SK-N-SH (cell line): ENCODE measurements at regions not wholly inside any gene's neighbourhood (a gene's known extent, or its start where the extent isn't known, plus 50 kb on each side); places are given as distances from the start of the nearest gene placed in this dataset.

Experiments
- CTCF ChIA-PET: fragments of 300-600, 350-600 bp; formaldehyde crosslinking; extraction: SDS; loops from one replicate; lab custom pipeline; 2021; lab: Yijun Ruan, JAX
- POLR2A ChIA-PET: fragments of 350-600 bp; sonication (Branson Sonifier 250); formaldehyde crosslinking; extraction: SDS; loops from one replicate; lab custom pipeline; 2020; ENCODE audit warnings: antibody characterized with exemption, inconsistent platforms; lab: Yijun Ruan, JAX
- DNase-seq: peaks from one replicate; pipeline ENCODE4 v3.0.0; 2012
- H2AFZ ChIP-seq: fragments of 200-600 bp; sonication (generic); 2 replicates; pipeline ENCODE4 v1.8.1; 2016; ENCODE audit warnings: antibody characterized with exemption, mild to moderate bottlenecking, low read depth
- H3F3A ChIP-seq: fragments of 200-600 bp; sonication (generic); replicated peaks from 2 replicates; pipeline ENCODE3; 2016; ENCODE audit warnings: antibody characterized with exemption, mild to moderate bottlenecking; ENCODE audit not compliant: insufficient read depth
- H3K27ac ChIP-seq, 2 experiments: fragments of 200-500 bp in 1 of 2; fragments of 200-600 bp in 1 of 2; sonication (Bioruptor generic) in 1 of 2; sonication (generic), shearing (Covaris generic) in 1 of 2; 2 replicates each; pipeline versions ENCODE4 v1.5.1 to v1.6.1; 2014 to 2016; ENCODE audit warnings: low read depth in 2 of 2, inconsistent platforms in 1 of 2, low read length in 1 of 2, mild to moderate bottlenecking in 1 of 2, mixed read lengths in 1 of 2
- H3K27me3 ChIP-seq: fragments of 200-600 bp; sonication (generic), shearing (Covaris generic); 2 replicates; pipeline ENCODE4 v1.6.1; 2016; ENCODE audit warnings: mixed run types; ENCODE audit not compliant: insufficient read depth
- H3K36me3 ChIP-seq, 2 experiments: fragments of 200-500 bp in 1 of 2; fragments of 200-600 bp in 1 of 2; sonication (Bioruptor generic) in 1 of 2; sonication (generic) in 1 of 2; replicated peaks in 1 of 2; 2 replicates each; pipeline versions ENCODE3 to v1.5.1; 2014 to 2016; ENCODE audit warnings: low read length in 1 of 2, mild to moderate bottlenecking in 1 of 2; ENCODE audit not compliant: insufficient read depth in 2 of 2, control insufficient read depth in 1 of 2
- H3K4me1 ChIP-seq, 2 experiments: fragments of 200-500 bp in 1 of 2; fragments of 200-600 bp in 1 of 2; sonication (Bioruptor generic) in 1 of 2; sonication (generic), shearing (Covaris generic) in 1 of 2; 2 replicates each; pipeline versions ENCODE4 v1.5.1 to v1.6.1; 2014 to 2016; ENCODE audit warnings: low read depth in 1 of 2, low read length in 1 of 2, mixed run types in 1 of 2; ENCODE audit not compliant: insufficient read depth in 2 of 2, control insufficient read depth in 1 of 2
- H3K4me2 ChIP-seq: fragments of 200-600 bp; sonication (generic), shearing (Covaris generic); 2 replicates; pipeline ENCODE4 v1.6.1; 2017; ENCODE audit warnings: mixed run types
- H3K4me3 ChIP-seq, 2 experiments: fragments of 200-500 bp in 1 of 2; fragments of 200-600 bp in 1 of 2; sonication (Bioruptor generic) in 1 of 2; sonication (generic), shearing (Covaris generic) in 1 of 2; 2 replicates each; pipeline versions ENCODE4 v1.5.1 to v1.8.1; 2014 to 2016; ENCODE audit warnings: low read depth in 2 of 2, inconsistent platforms in 1 of 2, low read length in 1 of 2, mild to moderate bottlenecking in 1 of 2, mixed read lengths in 1 of 2, moderate library complexity in 1 of 2
- H3K79me2 ChIP-seq: fragments of 200-600 bp; sonication (generic); 2 replicates; pipeline ENCODE4 v1.8.1; 2017; ENCODE audit warnings: mild to moderate bottlenecking; ENCODE audit not compliant: insufficient read depth
- H3K9ac ChIP-seq: fragments of 200-600 bp; sonication (generic); 2 replicates; pipeline ENCODE4 v1.6.1; 2017; ENCODE audit warnings: mixed run types
- H3K9me2 ChIP-seq: fragments of 200-600 bp; sonication (generic); 2 replicates; pipeline ENCODE4 v1.6.1; 2017; ENCODE audit warnings: mixed run types
- H3K9me3 ChIP-seq: fragments of 200-600 bp; sonication (generic); 2 replicates; pipeline ENCODE4 v1.6.1; 2017; ENCODE audit warnings: mixed run types, mild to moderate bottlenecking, moderate library complexity
- H4K20me1 ChIP-seq: fragments of 200-600 bp; sonication (generic); 2 replicates; pipeline ENCODE4 v1.6.1; 2017; ENCODE audit warnings: mild to moderate bottlenecking, mixed run types; ENCODE audit not compliant: insufficient read depth
- CTCF ChIP-seq: fragments of 200-600 bp; sonication (generic); IDR thresholded peaks from 2 replicates; pipeline ENCODE4 v1.6.1; 2017; ENCODE audit warnings: antibody characterized with exemption, mild to moderate bottlenecking, moderate library complexity
- MXI1 ChIP-seq: IDR thresholded peaks from 2 replicates; pipeline ENCODE4 v1.6.1; 2012; ENCODE audit warnings: mild to moderate bottlenecking, low read depth, low read length, improper control_type of control experiment
- POLR2AphosphoS5 ChIP-seq: IDR thresholded peaks from 2 replicates; pipeline ENCODE4 v1.6.1; 2012; ENCODE audit warnings: low read depth, low read length
- TEAD4 ChIP-seq: IDR thresholded peaks from 2 replicates; pipeline ENCODE4 v1.4.0; 2012; ENCODE audit warnings: mild to moderate bottlenecking, borderline replicate concordance; ENCODE audit not compliant: insufficient read depth
- YY1 ChIP-seq: IDR thresholded peaks from 2 replicates; pipeline ENCODE4 v1.4.0; 2012; ENCODE audit warnings: low read depth, mild to moderate bottlenecking
- WGBS: methylation state at CpG from one replicate; pipeline ENCODE4 v1.1.6; 2017; ENCODE audit warnings: low lambda C conversion rate; 5-methylcytosine and 5-hydroxymethylcytosine counted together

DNA sequence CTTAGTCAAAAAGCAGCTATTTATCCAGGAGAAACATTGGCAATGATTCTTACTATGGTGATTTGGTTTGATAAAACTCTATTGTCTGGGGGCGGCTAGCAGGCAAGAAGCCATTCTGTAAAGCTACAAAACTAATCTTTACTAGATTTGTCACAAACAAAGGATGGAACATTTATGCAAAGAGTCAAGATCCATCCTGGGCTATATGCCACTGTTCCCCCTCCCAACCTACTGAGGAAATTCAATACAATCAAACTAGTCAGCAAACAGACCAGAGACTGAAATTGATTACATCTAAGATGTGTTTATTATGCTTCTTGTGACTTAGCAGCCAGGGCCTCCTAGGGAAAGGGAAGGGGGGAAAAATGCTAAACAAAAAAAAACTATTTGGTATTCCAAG is 397.6 kb downstream of the GPAM start:
- Histone ChIP-seq H3K36me3 (no peaks in the 10 kb centered on the region), H3K79me2 (no peaks in the 10 kb centered on the region), H3K4me2 (no peak overlapping the region), H3K9me2 (no peaks in the 10 kb centered on the region), H3K4me3 (no peak overlapping the region), H3K27me3 (no peaks in the 10 kb centered on the region), H2AFZ (no peak overlapping the region), H3K27ac (no peak overlapping the region), H3K9me3 (no peaks in the 10 kb centered on the region), H3K9ac (no peak overlapping the region), H3F3A (no peaks in the 10 kb centered on the region), H4K20me1 (no peaks in the 10 kb centered on the region), H3K4me1 (no peaks in the 10 kb centered on the region)
- DNase-seq = no peak
- ChIA-PET POLR2A (no interaction called here), CTCF (no interaction called here)
- TF ChIP-seq TEAD4 (no peak), MXI1 (no peak), CTCF (no peak)
- 19% methylated on average over 1 of the region's 1 CpG for WGBS

DNA sequence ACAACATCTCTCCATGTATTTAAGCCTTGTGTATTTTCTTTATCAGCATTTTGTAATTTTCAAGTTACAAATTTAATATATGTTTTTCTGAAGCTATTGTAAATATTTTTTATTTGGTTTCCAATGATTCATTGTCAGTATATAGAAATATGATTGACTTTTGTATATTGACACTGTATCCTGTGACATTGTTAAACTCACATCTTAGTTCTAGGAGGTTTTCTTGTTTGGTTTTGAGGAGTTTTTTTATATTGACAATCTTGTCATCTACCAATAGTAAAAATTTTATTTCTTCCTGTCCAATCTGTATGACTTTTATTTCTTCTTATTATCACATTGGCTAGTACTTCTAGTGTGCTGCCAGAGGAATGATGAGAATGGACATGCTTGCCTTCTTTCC is 393.7 kb downstream of the GPAM start:
- H3K79me2 ChIP-seq = no peaks in the 10 kb centered on the region
- DNase-seq = no peak
- no peaks in the 10 kb centered on the region for H3K36me3 ChIP-seq
- POLR2A ChIA-PET = no interaction called here
- H2AFZ ChIP-seq = no peak overlapping the region
- H3K4me2 ChIP-seq = no peak overlapping the region
- H3K9me2 ChIP-seq = no peaks in the 10 kb centered on the region
- TF ChIP-seq POLR2AphosphoS5 = no peak
- TF ChIP-seq, all 33 proteins: peak for 0
- Histone ChIP-seq H3K4me3 (no peak overlapping the region), H3K27me3 (no peaks in the 10 kb centered on the region), H4K20me1 (no peaks in the 10 kb centered on the region), H3K9me3 (no peaks in the 10 kb centered on the region), H3K9ac (no peak overlapping the region), H3K27ac (no peak overlapping the region), H3K4me1 (no peaks in the 10 kb centered on the region), H3F3A (no peaks in the 10 kb centered on the region)
- CTCF ChIA-PET = interaction anchor here (1.3 to 1.6 kb wide), 2 partner anchors 10 to 200 kb away, joined by 4 read pairs; no protein-coding TSS in a partner anchor

DNA sequence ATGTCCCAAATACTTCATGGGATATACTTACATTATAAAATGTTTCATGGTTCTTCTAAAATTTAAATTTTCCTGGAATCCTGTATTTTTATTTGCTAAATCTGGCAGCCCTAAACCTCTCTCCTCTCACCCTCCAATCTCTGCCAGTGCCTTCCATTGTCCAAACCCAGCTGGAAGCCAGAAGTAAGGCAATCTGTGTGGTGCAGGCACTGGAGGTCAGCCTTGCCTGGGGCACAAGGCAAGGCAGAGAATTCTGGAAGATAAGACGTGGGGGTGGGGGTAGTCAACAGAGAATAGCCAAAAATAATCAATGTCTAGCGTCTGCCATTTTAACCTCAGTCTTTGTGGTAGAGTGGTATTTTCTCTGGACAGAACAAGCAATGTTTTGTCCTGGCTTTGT is 381.7 kb downstream of the GPAM start:
- Histone ChIP-seq H3K9me3 (no peaks in the 10 kb centered on the region), H3K9me2 (no peaks in the 10 kb centered on the region), H3K9ac (no peak overlapping the region), H3K4me3 (no peak overlapping the region), H2AFZ (no peak overlapping the region), H4K20me1 (no peaks in the 10 kb centered on the region), H3K27ac (no peak overlapping the region), H3K79me2 (no peaks in the 10 kb centered on the region), H3K27me3 (no peaks in the 10 kb centered on the region), H3K4me1 (no peaks in the 10 kb centered on the region; a peak in 1 of 4 replicates), H3K4me2 (no peak overlapping the region), H3K36me3 (no peaks in the 10 kb centered on the region), H3F3A (no peaks in the 10 kb centered on the region)
- CTCF ChIA-PET = no interaction called here
- 15% methylated on average over 2 of the region's 2 CpGs for WGBS
- POLR2A ChIA-PET = no interaction called here
- DNase-seq = no peak
- no peak for TF ChIP-seq YY1
